K562 (cell line): ENCODE measurements at regions not wholly inside any gene's neighbourhood (a gene's known extent, or its start where the extent isn't known, plus 50 kb on each side); places are given as distances from the start of the nearest gene placed in this dataset.

Experiments used
- ATAC-seq: fragments of 200-7000 bp; cut with Tn5 transposase; 3 replicates; pipeline ENCODE4 v1.9.1; 2020; ENCODE audit warnings: moderate library complexity
- BruUV-seq: library from RNA; stranded (reverse); fragments of 400-500 nt; replicated peaks from 2 replicates; lab custom pipeline; 2021; lab: Mats Ljungman, UMichigan
- CTCF ChIA-PET: fragments of 300-600 bp; formaldehyde crosslinking; extraction: SDS; loops from one replicate; lab custom pipeline; 2021; ENCODE audit warnings: low intra/inter-chr PET ratio; lab: Yijun Ruan, JAX
- POLR2A ChIA-PET: fragments of 300-600, 350-650 bp; sonication (Branson Sonifier 250); formaldehyde crosslinking; extraction: SDS; loops from one replicate; lab custom pipeline; 2021; ENCODE audit warnings: antibody characterized with exemption, inconsistent platforms; lab: Yijun Ruan, JAX
- DNase-seq, 4 experiments: peaks; one replicate each; pipeline versions ENCODE4 v3.0.0 to v3.0.0-alpha.2; 2011 to 2018; ENCODE audit warnings: low spot score in 3 of 4, mixed read lengths in 3 of 4; ENCODE audit errors: extremely low read depth in 1 of 4
- FAIRE-seq: peaks from 2 replicates; lab custom pipeline; 2011; peaks lifted over from hg19 to GRCh38; lab: Jason Lieb, UNC
- H2AFZ ChIP-seq: 2 replicates; pipeline ENCODE4 v1.6.0; 2011; ENCODE audit warnings: low read depth, low read length, control low read depth, inconsistent platforms
- H3K27ac ChIP-seq: fragments of 200-600 bp; 3 replicates; pipeline ENCODE4 v1.8.0; 2011; ENCODE audit warnings: low read depth, mild to moderate bottlenecking, control low read depth, inconsistent platforms, low read length, moderate library complexity, mixed read lengths; ENCODE audit errors: extremely low read depth
- H3K27me3 ChIP-seq, 2 experiments: fragments of 300-600 bp in 1 of 2; 2 replicates in 1 of 2; 3 replicates in 1 of 2; pipeline versions ENCODE4 v1.6.0 to v1.8.0; 2011; ENCODE audit warnings: inconsistent platforms in 2 of 2, low read length in 2 of 2, mild to moderate bottlenecking in 1 of 2, mixed read lengths in 1 of 2, moderate library complexity in 1 of 2; ENCODE audit not compliant: control insufficient read depth in 2 of 2, insufficient read depth in 2 of 2
- H3K36me3 ChIP-seq: fragments of 300-600 bp; 3 replicates; pipeline ENCODE4 v1.8.0; 2011; ENCODE audit warnings: mild to moderate bottlenecking, low read length, inconsistent platforms; ENCODE audit not compliant: control insufficient read depth, insufficient read depth
- H3K4me1 ChIP-seq, 2 experiments: fragments of 200-600 bp in 1 of 2; replicated peaks in 1 of 2; 2 replicates in 1 of 2; 3 replicates in 1 of 2; pipeline versions ENCODE4 v1.5.1 to v1.8.0; 2011; ENCODE audit warnings: inconsistent platforms in 2 of 2, low read length in 2 of 2, mild to moderate bottlenecking in 1 of 2, mixed read lengths in 1 of 2, moderate library complexity in 1 of 2; ENCODE audit not compliant: control insufficient read depth in 2 of 2, insufficient read depth in 2 of 2
- H3K4me2 ChIP-seq: 2 replicates; pipeline ENCODE4 v1.6.1; 2011; ENCODE audit warnings: low read length, control low read depth, inconsistent platforms, mixed read lengths; ENCODE audit not compliant: insufficient read depth
- H3K4me3 ChIP-seq: fragments of 200-600 bp; sonication (generic), shearing (Covaris generic); 2 replicates; pipeline ENCODE4 v1.5.1; 2016; ENCODE audit warnings: control low read depth, inconsistent platforms
- H3K79me2 ChIP-seq: fragments of 200-600 bp; 3 replicates; pipeline ENCODE4 v1.8.0; 2011; ENCODE audit warnings: low read length, inconsistent platforms; ENCODE audit not compliant: control insufficient read depth, insufficient read depth
- H3K9ac ChIP-seq, 2 experiments: 2 replicates each; pipeline versions ENCODE4 v1.6.0 to v1.6.1; 2011; ENCODE audit warnings: low read depth in 2 of 2, low read length in 2 of 2, control low read depth in 1 of 2, inconsistent platforms in 1 of 2, mild to moderate bottlenecking in 1 of 2, mixed read lengths in 1 of 2; ENCODE audit not compliant: insufficient read depth in 1 of 2
- H3K9me1 ChIP-seq: one replicate; pipeline ENCODE4 v1.6.0; 2011; ENCODE audit warnings: inconsistent platforms, mild to moderate bottlenecking, low read length, moderate library complexity; ENCODE audit not compliant: control insufficient read depth, insufficient read depth
- H3K9me3 ChIP-seq: replicated peaks from 2 replicates; pipeline ENCODE4 v1.5.1; 2011; ENCODE audit warnings: low read depth, low read length, inconsistent platforms; ENCODE audit not compliant: control insufficient read depth, insufficient read depth
- H4K20me1 ChIP-seq: replicated peaks from 2 replicates; pipeline ENCODE4 v1.6.1; 2011; ENCODE audit warnings: low read length, inconsistent platforms, mixed read lengths; ENCODE audit not compliant: control insufficient read depth, insufficient read depth
- FOXK2 ChIP-seq, 2 experiments: fragments of 450-650 bp; IDR thresholded peaks in 1 of 2; conservative IDR thresholded peaks in 1 of 2; 2 replicates each; pipeline ENCODE4 v1.6.1; 2016; ENCODE audit warnings: low read depth in 2 of 2, mild to moderate bottlenecking in 1 of 2
- IRF2 ChIP-seq: sonication (generic); formaldehyde crosslinking; IDR thresholded peaks from 2 replicates; pipeline ENCODE4 v1.8.1; 2022; ENCODE audit warnings: mild to moderate bottlenecking, missing genetic modification reagents
- PCBP2 ChIP-seq: fragments of 200-400 bp; formaldehyde crosslinking; IDR thresholded peaks from 2 replicates; pipeline ENCODE4 v1.6.1; 2018; ENCODE audit warnings: low read length, low read depth, mild to moderate bottlenecking, moderate library complexity; ENCODE audit not compliant: poor library complexity, severe bottlenecking
- PHF20 ChIP-seq: fragments of 450-650 bp; IDR thresholded peaks from 2 replicates; pipeline ENCODE4 v1.6.1; 2018; ENCODE audit not compliant: partially characterized antibody
- PPARD ChIP-seq: fragments of 250-450 bp; sonication (Bioruptor Pico); IDR thresholded peaks from 2 replicates; pipeline ENCODE4 v1.8.0; 2022; ENCODE audit warnings: inconsistent platforms, mild to moderate bottlenecking, moderate library complexity
- RFX1 ChIP-seq: fragments of 450-650 bp; IDR thresholded peaks from 2 replicates; pipeline ENCODE4 v1.6.1; 2016; ENCODE audit warnings: mild to moderate bottlenecking, moderate library complexity
- TSHZ1 ChIP-seq: fragments of 250-450 bp; sonication (Bioruptor Pico); IDR thresholded peaks from 2 replicates; pipeline ENCODE4 v1.4.0; 2020; ENCODE audit warnings: mild to moderate bottlenecking, moderate library complexity
- ZBTB2 ChIP-seq: fragments of 450-650 bp; IDR thresholded peaks from 2 replicates; pipeline ENCODE4 v1.6.1; 2016; ENCODE audit warnings: antibody characterized with exemption
- ZBTB33 ChIP-seq: sonication (generic); formaldehyde crosslinking; IDR thresholded peaks from 2 replicates; pipeline ENCODE4 v1.8.1; 2023; ENCODE audit warnings: mild to moderate bottlenecking, missing genetic modification reagents
- ZFPM2 ChIP-seq: fragments of 250-450 bp; sonication (Bioruptor Pico); IDR thresholded peaks from 2 replicates; pipeline ENCODE4 v1.5.1; 2022; ENCODE audit warnings: mild to moderate bottlenecking
- ZNF224 ChIP-seq: sonication (generic); formaldehyde crosslinking; IDR thresholded peaks from 2 replicates; pipeline ENCODE4 v1.8.0; 2022; ENCODE audit warnings: mild to moderate bottlenecking, missing genetic modification reagents
- ZNF395 ChIP-seq: fragments of 200-800 bp; sonication (Bioruptor generic); IDR thresholded peaks from 2 replicates; pipeline ENCODE4 v1.6.1; 2017; ENCODE audit warnings: missing genetic modification characterization, missing compliant biosample characterization
- ZNF780A ChIP-seq: fragments of 250-450 bp; sonication (Bioruptor Pico); IDR thresholded peaks from 2 replicates; pipeline ENCODE4 v1.5.0; 2021; ENCODE audit warnings: mild to moderate bottlenecking
- whole genome bisulfite sequencing: fragments of 100-300 bp; shearing (Covaris generic); methylation state at CpG from one replicate; pipeline ENCODE4 v1.1.6; 2016; ENCODE audit warnings: low coverage, mixed read lengths; ENCODE audit not compliant: insufficient coverage; ENCODE audit errors: missing lambda C conversion rate; 5-methylcytosine and 5-hydroxymethylcytosine counted together
- in situ Hi-C: fragments of 300-500 bp; cut with MboI; formaldehyde crosslinking; loops from 4 replicates; pipeline ENCODE4 v1.15.0; 2018; ENCODE audit warnings: inconsistent platforms, mixed read lengths
- intact Hi-C: fragments of 100-400 bp; cut with micrococcal nuclease; formaldehyde crosslinking; loops from 2 replicates; pipeline ENCODE4 v1.14.2; 2022

- Histone ChIP-seq H3K9ac (no peak overlapping the region), H3K27me3 (no peaks in the 10 kb centered on the region)
- WGBS: 3% methylated on average over 3 of the region's 3 CpGs
- no peak for FAIRE-seq
- POLR2A ChIA-PET: no interaction called here
- no peak for TF ChIP-seq ZBTB2
- no peak for TF ChIP-seq PHF20
- no peak for TF ChIP-seq PPARD (CRISPR knock-in tag)
- TF ChIP-seq TSHZ1 (CRISPR knock-in tag): no peak
- no peak for TF ChIP-seq ZNF395 (CRISPR knock-in tag)
- no peak for TF ChIP-seq RFX1
- no peak for TF ChIP-seq PCBP2
- no peak for TF ChIP-seq ZNF224 (CRISPR knock-in tag)
- TF ChIP-seq ZFPM2 (CRISPR knock-in tag): no peak
- no peak for TF ChIP-seq IRF2
- TF ChIP-seq ZNF780A (CRISPR knock-in tag): no peak
- TF ChIP-seq ZBTB33 (CRISPR knock-in tag): no peak
- TF ChIP-seq FOXK2 (conservative IDR thresholded peaks at IDR 0.05 in 1 of 2, IDR thresholded peaks at IDR 0.05 in 1 of 2; ENCODE audit: low read depth in 2 of 2): no peak
- TF ChIP-seq, all 486 proteins: peak for 0
- Histone ChIP-seq H3K4me2 (no peak overlapping the region), H3K9me3 (no peaks in the 10 kb centered on the region), H2AFZ (no peak overlapping the region), H3K36me3 (no peaks in the 10 kb centered on the region), H4K20me1 (no peaks in the 10 kb centered on the region), H3K4me1 (no peaks in the 10 kb centered on the region), H3K4me3 (no peak overlapping the region), H3K79me2 (no peaks in the 10 kb centered on the region), H3K27ac (no peak overlapping the region), H3K9me1 (no peaks in the 10 kb centered on the region)
- DNase-seq (no peak), ATAC-seq (no peak)
- intact Hi-C loops: no loop called here
- in situ Hi-C loops: no loop called here
- CTCF ChIA-PET: no interaction called here
- BruUV-seq: no TSS peak
Observed at GRCh38 chr20:6835609-6836008, 68.1 kb downstream of the BMP2 start.
